HEK293 (cell line): ENCODE measurements at regions not wholly inside any gene's neighbourhood (a gene's known extent, or its start where the extent isn't known, plus 50 kb on each side); places are given as distances from the start of the nearest gene placed in this dataset.

ENCODE experiments used
- CTCF ChIA-PET: fragments of 350-600 bp; formaldehyde crosslinking; extraction: SDS; loops from one replicate; lab custom pipeline; 2021; ENCODE audit warnings: antibody characterized with exemption; lab: Yijun Ruan, JAX
- POLR2A ChIA-PET: fragments of 300-600 bp; formaldehyde crosslinking; extraction: SDS; loops from one replicate; lab custom pipeline; 2020; ENCODE audit warnings: antibody characterized with exemption, inconsistent platforms; lab: Yijun Ruan, JAX
- H3K27ac ChIP-seq: fragments of 200-500 bp; sonication (Bioruptor generic); 2 replicates; pipeline ENCODE4 v1.5.1; 2014; ENCODE audit warnings: low read depth, low read length, control low read depth, inconsistent platforms; ENCODE audit errors: extremely low read depth
- H3K36me3 ChIP-seq, 2 experiments: fragments of 200-500 bp in 1 of 2; sonication (Bioruptor generic) in 1 of 2; 1 replicate in 1 of 2; 2 replicates in 1 of 2; pipeline ENCODE4 v1.5.1; 2014 to 2017; ENCODE audit warnings: inconsistent platforms in 2 of 2, low read length in 2 of 2; ENCODE audit not compliant: control insufficient read depth in 2 of 2, insufficient read depth in 1 of 2
- H3K4me1 ChIP-seq: fragments of 200-500 bp; sonication (Bioruptor generic); 2 replicates; pipeline ENCODE4 v1.5.1; 2014; ENCODE audit warnings: mild to moderate bottlenecking, low read length, inconsistent platforms; ENCODE audit not compliant: control insufficient read depth, insufficient read depth
- H3K4me3 ChIP-seq: 2 replicates; pipeline ENCODE4 v1.5.1; 2011; ENCODE audit warnings: low read depth, mild to moderate bottlenecking, control low read depth, low read length, moderate library complexity
- H3K9me3 ChIP-seq: fragments of 200-500 bp; sonication (Bioruptor generic); 2 replicates; pipeline ENCODE4 v1.5.1; 2014; ENCODE audit warnings: low read depth, low read length, inconsistent platforms; ENCODE audit not compliant: control insufficient read depth, insufficient read depth
- BCL11B ChIP-seq: fragments of 450-650 bp; formaldehyde crosslinking; IDR thresholded peaks from 2 replicates; pipeline ENCODE4 v1.5.1; 2016; ENCODE audit warnings: low read depth, missing biosample characterization, missing genetic modification characterization
- GLI4 ChIP-seq: fragments of 450-650 bp; formaldehyde crosslinking; IDR thresholded peaks from 2 replicates; pipeline ENCODE4 v1.5.1; 2016; ENCODE audit warnings: missing biosample characterization, missing genetic modification characterization
- RBAK ChIP-seq: fragments of 450-650 bp; formaldehyde crosslinking; IDR thresholded peaks from 2 replicates; pipeline ENCODE4 v1.5.1; 2016; ENCODE audit warnings: missing biosample characterization, missing genetic modification characterization
- REPIN1 ChIP-seq: fragments of 450-650 bp; formaldehyde crosslinking; IDR thresholded peaks from 2 replicates; pipeline ENCODE4 v1.5.1; 2017; ENCODE audit warnings: missing biosample characterization, missing genetic modification characterization, low read depth
- WT1 ChIP-seq: fragments of 450-650 bp; formaldehyde crosslinking; IDR thresholded peaks from 2 replicates; pipeline ENCODE4 v1.5.1; 2016; ENCODE audit warnings: missing biosample characterization, missing genetic modification characterization
- ZBTB1 ChIP-seq: fragments of 450-650 bp; formaldehyde crosslinking; IDR thresholded peaks from 2 replicates; pipeline ENCODE4 v1.5.1; 2016; ENCODE audit warnings: missing biosample characterization, missing genetic modification characterization
- ZNF19 ChIP-seq: fragments of 450-650 bp; formaldehyde crosslinking; IDR thresholded peaks from 2 replicates; pipeline ENCODE4; 2016; ENCODE audit warnings: missing biosample characterization, missing genetic modification characterization, low read depth
- ZNF214 ChIP-seq: fragments of 450-650 bp; formaldehyde crosslinking; IDR thresholded peaks from 2 replicates; pipeline ENCODE4 v1.5.1; 2017; ENCODE audit warnings: missing biosample characterization, mild to moderate bottlenecking, missing genetic modification characterization, borderline replicate concordance
- ZNF23 ChIP-seq: fragments of 450-650 bp; formaldehyde crosslinking; IDR thresholded peaks from 2 replicates; pipeline ENCODE4 v1.5.1; 2016; ENCODE audit warnings: missing biosample characterization, missing genetic modification characterization, borderline replicate concordance
- ZNF404 ChIP-seq: fragments of 450-650 bp; formaldehyde crosslinking; IDR thresholded peaks from 2 replicates; pipeline ENCODE4 v1.5.1; 2017; ENCODE audit warnings: missing biosample characterization, missing genetic modification characterization
- ZNF449 ChIP-seq: fragments of 450-650 bp; formaldehyde crosslinking; IDR thresholded peaks from 2 replicates; pipeline ENCODE4 v1.5.1; 2017; ENCODE audit warnings: missing biosample characterization, mild to moderate bottlenecking, missing genetic modification characterization, moderate library complexity
- ZNF501 ChIP-seq: fragments of 450-650 bp; formaldehyde crosslinking; IDR thresholded peaks from 2 replicates; pipeline ENCODE4 v1.5.1; 2016; ENCODE audit warnings: missing biosample characterization, missing genetic modification characterization
- ZNF610 ChIP-seq: fragments of 450-650 bp; formaldehyde crosslinking; IDR thresholded peaks from 2 replicates; pipeline ENCODE4 v1.5.1; 2016; ENCODE audit warnings: missing biosample characterization, missing genetic modification characterization, borderline replicate concordance
- ZNF626 ChIP-seq: fragments of 450-650 bp; sonication (Bioruptor Pico); formaldehyde crosslinking; IDR thresholded peaks from 2 replicates; pipeline ENCODE4 v1.5.1; 2018; ENCODE audit warnings: missing biosample characterization, missing genetic modification characterization, inconsistent platforms
- ZNF658 ChIP-seq: fragments of 450-650 bp; formaldehyde crosslinking; IDR thresholded peaks from 2 replicates; pipeline ENCODE4; 2016; ENCODE audit warnings: missing biosample characterization, missing genetic modification characterization
- ZNF660 ChIP-seq: fragments of 450-650 bp; IDR thresholded peaks from 2 replicates; pipeline ENCODE4 v1.5.1; 2018; ENCODE audit warnings: missing biosample characterization, mild to moderate bottlenecking, missing genetic modification characterization
- ZNF76 ChIP-seq: fragments of 450-650 bp; formaldehyde crosslinking; IDR thresholded peaks from 2 replicates; pipeline ENCODE4; 2016; ENCODE audit warnings: low read depth, missing biosample characterization, missing genetic modification characterization, borderline replicate concordance
- ZNF776 ChIP-seq: fragments of 450-650 bp; formaldehyde crosslinking; IDR thresholded peaks from 2 replicates; pipeline ENCODE4 v1.5.0; 2017; ENCODE audit warnings: missing biosample characterization, missing genetic modification characterization, borderline replicate concordance
- ZNF792 ChIP-seq: fragments of 450-650 bp; formaldehyde crosslinking; IDR thresholded peaks from 2 replicates; pipeline ENCODE4 v1.5.1; 2016; ENCODE audit warnings: missing biosample characterization, missing genetic modification characterization
- TF ChIP-seq, protein P1 (sequence below): fragments of 450-650 bp; formaldehyde crosslinking; IDR thresholded peaks from 2 replicates; pipeline ENCODE4 v1.5.1; 2017; ENCODE audit warnings: missing biosample characterization, missing genetic modification characterization
- TF ChIP-seq, protein P2 (sequence below): fragments of 450-650 bp; formaldehyde crosslinking; IDR thresholded peaks from 2 replicates; pipeline ENCODE4 v1.5.1; 2017; ENCODE audit warnings: missing biosample characterization, missing genetic modification characterization

- TF ChIP-seq, protein P1, sequence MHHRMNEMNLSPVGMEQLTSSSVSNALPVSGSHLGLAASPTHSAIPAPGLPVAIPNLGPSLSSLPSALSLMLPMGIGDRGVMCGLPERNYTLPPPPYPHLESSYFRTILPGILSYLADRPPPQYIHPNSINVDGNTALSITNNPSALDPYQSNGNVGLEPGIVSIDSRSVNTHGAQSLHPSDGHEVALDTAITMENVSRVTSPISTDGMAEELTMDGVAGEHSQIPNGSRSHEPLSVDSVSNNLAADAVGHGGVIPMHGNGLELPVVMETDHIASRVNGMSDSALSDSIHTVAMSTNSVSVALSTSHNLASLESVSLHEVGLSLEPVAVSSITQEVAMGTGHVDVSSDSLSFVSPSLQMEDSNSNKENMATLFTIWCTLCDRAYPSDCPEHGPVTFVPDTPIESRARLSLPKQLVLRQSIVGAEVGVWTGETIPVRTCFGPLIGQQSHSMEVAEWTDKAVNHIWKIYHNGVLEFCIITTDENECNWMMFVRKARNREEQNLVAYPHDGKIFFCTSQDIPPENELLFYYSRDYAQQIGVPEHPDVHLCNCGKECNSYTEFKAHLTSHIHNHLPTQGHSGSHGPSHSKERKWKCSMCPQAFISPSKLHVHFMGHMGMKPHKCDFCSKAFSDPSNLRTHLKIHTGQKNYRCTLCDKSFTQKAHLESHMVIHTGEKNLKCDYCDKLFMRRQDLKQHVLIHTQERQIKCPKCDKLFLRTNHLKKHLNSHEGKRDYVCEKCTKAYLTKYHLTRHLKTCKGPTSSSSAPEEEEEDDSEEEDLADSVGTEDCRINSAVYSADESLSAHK = no peak
- TF ChIP-seq RBAK (tag by site-specific recombination) (no peak), ZNF23 (tag by site-specific recombination) (no peak), ZNF658 (no peak), ZNF501 (tag by site-specific recombination) (no peak), GLI4 (tag by site-specific recombination) (no peak), ZNF660 (tag by site-specific recombination) (no peak)
- TF ChIP-seq, all 188 proteins: peak for 0
Measured at GRCh38 chr18:61664419-61665084, 228.3 kb downstream of the RNF152 start (continued).

DNA sequence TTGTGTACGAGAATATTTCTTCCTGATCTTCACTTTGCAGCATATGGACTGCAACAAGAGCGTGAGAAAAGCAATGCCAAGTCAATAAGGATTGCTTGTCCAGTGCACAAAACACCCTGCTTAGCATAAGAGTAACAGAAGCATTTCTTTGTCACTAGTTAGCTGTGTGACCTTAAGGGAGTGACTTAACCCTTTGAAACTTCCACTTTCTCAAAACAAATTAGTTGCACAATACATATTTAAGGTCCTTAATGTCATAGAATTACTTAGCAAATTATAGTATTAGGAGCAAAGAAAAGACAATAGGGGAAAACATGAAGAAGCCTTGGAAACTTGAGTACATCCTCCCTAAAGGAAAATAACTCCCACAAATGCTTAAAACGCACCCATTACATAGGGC is 230.1 kb downstream of the RNF152 start:
- ChIA-PET CTCF (no interaction called here), POLR2A (no interaction called here)
- Histone ChIP-seq H3K36me3 (no peaks in the 10 kb centered on the region), H3K9me3 (no peaks in the 10 kb centered on the region), H3K4me1 (no peaks in the 10 kb centered on the region), H3K27ac (no peak overlapping the region), H3K4me3 (no peak overlapping the region)
- no peak for TF ChIP-seq REPIN1 (tag by site-specific recombination)
- TF ChIP-seq ZNF23 (tag by site-specific recombination) = no peak
- no peak for TF ChIP-seq ZNF626
- TF ChIP-seq, protein P2, sequence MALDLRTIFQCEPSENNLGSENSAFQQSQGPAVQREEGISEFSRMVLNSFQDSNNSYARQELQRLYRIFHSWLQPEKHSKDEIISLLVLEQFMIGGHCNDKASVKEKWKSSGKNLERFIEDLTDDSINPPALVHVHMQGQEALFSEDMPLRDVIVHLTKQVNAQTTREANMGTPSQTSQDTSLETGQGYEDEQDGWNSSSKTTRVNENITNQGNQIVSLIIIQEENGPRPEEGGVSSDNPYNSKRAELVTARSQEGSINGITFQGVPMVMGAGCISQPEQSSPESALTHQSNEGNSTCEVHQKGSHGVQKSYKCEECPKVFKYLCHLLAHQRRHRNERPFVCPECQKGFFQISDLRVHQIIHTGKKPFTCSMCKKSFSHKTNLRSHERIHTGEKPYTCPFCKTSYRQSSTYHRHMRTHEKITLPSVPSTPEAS = no peak
- TF ChIP-seq ZNF214 (tag by site-specific recombination) = no peak
- TF ChIP-seq ZNF449 (tag by site-specific recombination) = no peak
- TF ChIP-seq BCL11B (tag by site-specific recombination) = no peak
- TF ChIP-seq ZNF404 = no peak
- TF ChIP-seq ZNF19 (tag by site-specific recombination) = no peak
- no peak for TF ChIP-seq ZNF76 (tag by site-specific recombination)
- no peak for TF ChIP-seq ZBTB1
- TF ChIP-seq ZNF792 = no peak
- TF ChIP-seq WT1 (tag by site-specific recombination) = no peak
- no peak for TF ChIP-seq ZNF610 (tag by site-specific recombination)
- TF ChIP-seq ZNF776 (tag by site-specific recombination) = no peak
